ENCODE measurements at regions not wholly inside any gene's neighbourhood (a gene's known extent, or its start where the extent isn't known, plus 50 kb on each side); places are given as distances from the start of the nearest gene placed in this dataset.

DNA sequence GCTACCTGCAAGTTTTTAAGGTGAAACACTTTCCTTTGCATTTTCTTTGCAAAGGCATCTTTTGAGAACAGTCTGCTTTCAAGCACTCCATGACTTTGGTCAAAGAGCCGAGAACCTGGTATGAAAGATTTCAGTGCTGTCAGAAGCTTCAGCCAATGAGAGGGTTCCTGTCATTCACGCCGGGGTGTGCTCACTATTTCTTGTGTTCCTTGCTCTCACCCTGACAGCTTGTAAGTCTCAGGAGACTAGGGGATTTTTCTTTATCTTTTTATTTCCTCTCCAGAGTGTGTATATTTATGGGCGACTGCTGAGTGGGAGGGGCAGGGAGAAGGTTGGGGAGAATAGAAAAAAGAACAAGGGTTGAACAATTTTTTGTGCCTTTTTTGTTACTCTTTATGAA, 334.0 kb downstream of the PSAT1 start:
- intact Hi-C loops (cut with DNase I; ENCODE audit: low total_unique reads) = no loop called here
- DNase-seq = no peak
- Histone ChIP-seq H3K4me3 (no peak overlapping the region), H3K9me3 (no peaks in the 10 kb centered on the region), H3K36me3 (no peaks in the 10 kb centered on the region), H3K27me3 (peaks cover 0 to 8% (median 0%) of the 10 kb centered on the region in 3 donors), H3K27ac (no peak overlapping the region), H3K4me1 (no peaks in the 10 kb centered on the region)
- no peak for TF ChIP-seq POLR2A (IDR thresholded peaks at IDR 0.05)
- TF ChIP-seq, protein P1, sequence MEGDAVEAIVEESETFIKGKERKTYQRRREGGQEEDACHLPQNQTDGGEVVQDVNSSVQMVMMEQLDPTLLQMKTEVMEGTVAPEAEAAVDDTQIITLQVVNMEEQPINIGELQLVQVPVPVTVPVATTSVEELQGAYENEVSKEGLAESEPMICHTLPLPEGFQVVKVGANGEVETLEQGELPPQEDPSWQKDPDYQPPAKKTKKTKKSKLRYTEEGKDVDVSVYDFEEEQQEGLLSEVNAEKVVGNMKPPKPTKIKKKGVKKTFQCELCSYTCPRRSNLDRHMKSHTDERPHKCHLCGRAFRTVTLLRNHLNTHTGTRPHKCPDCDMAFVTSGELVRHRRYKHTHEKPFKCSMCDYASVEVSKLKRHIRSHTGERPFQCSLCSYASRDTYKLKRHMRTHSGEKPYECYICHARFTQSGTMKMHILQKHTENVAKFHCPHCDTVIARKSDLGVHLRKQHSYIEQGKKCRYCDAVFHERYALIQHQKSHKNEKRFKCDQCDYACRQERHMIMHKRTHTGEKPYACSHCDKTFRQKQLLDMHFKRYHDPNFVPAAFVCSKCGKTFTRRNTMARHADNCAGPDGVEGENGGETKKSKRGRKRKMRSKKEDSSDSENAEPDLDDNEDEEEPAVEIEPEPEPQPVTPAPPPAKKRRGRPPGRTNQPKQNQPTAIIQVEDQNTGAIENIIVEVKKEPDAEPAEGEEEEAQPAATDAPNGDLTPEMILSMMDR (IDR thresholded peaks at IDR 0.05) = no peak
- TF ChIP-seq EP300 (IDR thresholded peaks at IDR 0.05) = no peak
- no peak for TF ChIP-seq POLR2AphosphoS5 (IDR thresholded peaks at IDR 0.05)
- 22 to 48% (median 37%) methylated on average over 4 of the region's 4 CpGs for WGBS, 5 donors

DNA sequence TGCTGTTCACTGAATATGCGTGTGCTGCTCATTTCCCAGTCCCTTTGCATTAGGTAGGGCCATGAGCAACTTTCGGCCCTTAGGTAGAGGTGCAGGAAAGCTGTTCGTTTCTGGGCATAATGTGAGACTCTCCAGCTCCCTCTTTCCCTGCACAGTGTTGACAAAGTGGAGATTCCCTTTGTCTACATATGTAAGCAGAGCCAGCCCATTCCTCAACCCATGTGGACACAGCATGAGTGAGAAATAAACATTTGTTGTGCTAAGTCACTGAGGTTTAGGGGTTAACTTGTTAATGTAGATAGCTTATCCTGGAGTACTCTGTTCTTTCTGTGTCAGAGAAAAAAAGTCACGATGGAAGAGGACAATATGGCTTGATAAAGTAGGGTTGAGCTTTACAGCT, 343.8 kb downstream of the PSAT1 start:
- H3K27me3 ChIP-seq = no peaks in the 10 kb centered on the region
- H3K27ac ChIP-seq = no peak overlapping the region
- 37 to 55% (median 45%) methylated on average over 4 of the region's 4 CpGs for WGBS, 5 donors
- H3K9me3 ChIP-seq = peaks cover 0 to 12% (median 0%) of the 10 kb centered on the region in 4 donors
- no peaks in the 10 kb centered on the region for H3K36me3 ChIP-seq
- H3K4me3 ChIP-seq = no peak overlapping the region
- TF ChIP-seq, protein P1 (IDR thresholded peaks at IDR 0.05) = no peak
- TF ChIP-seq POLR2A (IDR thresholded peaks at IDR 0.05) (no peak), EP300 (IDR thresholded peaks at IDR 0.05) (no peak), POLR2AphosphoS5 (IDR thresholded peaks at IDR 0.05) (no peak)
- no peaks in the 10 kb centered on the region for H3K4me1 ChIP-seq
- intact Hi-C loops (cut with DNase I; ENCODE audit: low total_unique reads) = no loop called here
- no peak for DNase-seq

DNA sequence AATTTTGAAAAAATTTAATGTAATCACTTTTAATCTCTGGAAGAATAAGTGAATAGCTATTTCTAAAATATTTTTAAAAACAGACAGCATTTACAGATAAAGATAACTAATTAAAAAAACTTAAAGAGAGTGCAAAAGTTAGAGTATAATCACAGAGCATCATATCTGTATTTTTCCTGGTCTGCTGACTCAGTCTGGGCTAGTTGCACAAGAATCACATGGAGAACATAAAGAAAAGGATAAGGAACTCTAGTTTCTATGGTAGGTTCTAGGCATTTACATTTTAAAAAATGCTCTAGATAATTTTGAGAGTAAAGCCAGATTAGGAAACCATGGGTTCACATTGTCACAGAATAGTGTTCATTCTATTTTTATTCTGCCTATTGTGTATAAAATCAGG, 347.4 kb downstream of the PSAT1 start:
- H3K27ac ChIP-seq = no peak overlapping the region
- H3K9me3 ChIP-seq = peaks cover 0 to 19% (median 4%) of the 10 kb centered on the region in 4 donors
- H3K4me3 ChIP-seq = no peak overlapping the region
- intact Hi-C loops (cut with DNase I; ENCODE audit: low total_unique reads) = no loop called here
- DNase-seq = no peak
- TF ChIP-seq POLR2A (IDR thresholded peaks at IDR 0.05) (no peak), POLR2AphosphoS5 (IDR thresholded peaks at IDR 0.05) (no peak), EP300 (IDR thresholded peaks at IDR 0.05) (no peak)
- TF ChIP-seq, protein P1 (IDR thresholded peaks at IDR 0.05) = no peak
- no peaks in the 10 kb centered on the region for H3K36me3 ChIP-seq
- no peaks in the 10 kb centered on the region for H3K27me3 ChIP-seq
- no peaks in the 10 kb centered on the region for H3K4me1 ChIP-seq

DNA sequence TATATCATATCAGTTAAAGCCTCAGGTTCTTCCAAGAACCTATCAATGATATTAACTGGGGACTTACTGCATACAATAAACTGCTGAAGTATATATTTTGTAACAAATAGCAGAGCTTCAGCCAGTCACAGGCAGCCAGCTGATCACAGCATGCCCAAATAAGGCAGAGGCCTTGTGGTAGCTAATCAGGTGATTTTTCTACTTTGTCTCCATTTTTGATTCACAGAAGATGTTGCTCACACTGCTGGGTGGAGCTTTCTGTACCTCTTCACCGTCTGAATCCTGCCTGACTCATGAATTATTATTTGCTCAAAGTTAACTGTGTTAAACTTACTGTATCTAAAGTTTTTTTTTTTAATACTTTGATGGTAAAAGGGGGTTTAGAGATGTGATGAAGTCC, 357.4 kb downstream of the PSAT1 start:
- intact Hi-C loops (cut with DNase I; ENCODE audit: low total_unique reads) = no loop called here
- WGBS, 5 donors = 40 to 70% (median 61%) methylated on average over 1 of the region's 1 CpG

DNA sequence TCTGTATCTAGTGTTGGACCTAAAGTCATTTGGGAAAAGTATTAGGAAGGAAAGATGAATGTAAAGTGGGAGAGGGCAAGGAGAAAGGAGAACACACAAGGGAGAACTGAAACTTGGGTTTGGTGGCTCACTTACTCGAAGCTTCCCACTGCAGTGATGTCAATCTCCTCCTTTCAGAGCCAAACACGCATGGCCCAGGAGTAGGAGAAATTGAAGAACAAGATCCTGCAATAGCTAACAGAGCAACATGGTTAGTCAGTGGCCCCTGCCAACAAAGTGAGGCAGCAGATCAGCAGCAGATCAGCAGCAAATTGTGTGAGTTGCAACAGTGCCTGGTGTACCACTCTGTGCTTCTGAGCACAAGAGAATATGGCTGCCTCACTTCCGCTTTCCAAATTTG, 366.4 kb downstream of the PSAT1 start:
- intact Hi-C loops (cut with DNase I; ENCODE audit: low total_unique reads) = no loop called here
- TF ChIP-seq POLR2AphosphoS5 (IDR thresholded peaks at IDR 0.05) (no peak), POLR2A (IDR thresholded peaks at IDR 0.05) (no peak), EP300 (IDR thresholded peaks at IDR 0.05) (no peak)
- TF ChIP-seq, protein P1 (IDR thresholded peaks at IDR 0.05) = no peak
- 72 to 84% (median 77%) methylated on average over 3 of the region's 3 CpGs for WGBS, 5 donors
- Histone ChIP-seq H3K36me3 (no peaks in the 10 kb centered on the region), H3K27ac (no peak overlapping the region), H3K4me3 (no peak overlapping the region), H3K9me3 (no peaks in the 10 kb centered on the region), H3K27me3 (peaks cover 0 to 7% (median 0%) of the 10 kb centered on the region in 3 donors), H3K4me1 (no peaks in the 10 kb centered on the region)
- no peak for DNase-seq

More for the DNA sequence above, 357.4 kb downstream of the PSAT1 start:
- Histone ChIP-seq H3K4me3 (no peak overlapping the region), H3K9me3 (peaks cover 0 to 3% (median 0%) of the 10 kb centered on the region in 4 donors), H3K36me3 (no peaks in the 10 kb centered on the region), H3K27me3 (no peaks in the 10 kb centered on the region), H3K27ac (no peak overlapping the region), H3K4me1 (no peaks in the 10 kb centered on the region)
- DNase-seq = no peak
- TF ChIP-seq POLR2A (IDR thresholded peaks at IDR 0.05) = no peak
- no peak for TF ChIP-seq POLR2AphosphoS5 (IDR thresholded peaks at IDR 0.05)

Data from stomach (tissue), 8 donors.